ENCODE measurements at regions not wholly inside any gene's neighbourhood (a gene's known extent, or its start where the extent isn't known, plus 50 kb on each side); places are given as distances from the start of the nearest gene placed in this dataset.
"Not testable (repeated sequence)": the region's sequence is repeated elsewhere in the genome, so short reads cannot be mapped to it uniquely, and the experiment has no call there.

DNA sequence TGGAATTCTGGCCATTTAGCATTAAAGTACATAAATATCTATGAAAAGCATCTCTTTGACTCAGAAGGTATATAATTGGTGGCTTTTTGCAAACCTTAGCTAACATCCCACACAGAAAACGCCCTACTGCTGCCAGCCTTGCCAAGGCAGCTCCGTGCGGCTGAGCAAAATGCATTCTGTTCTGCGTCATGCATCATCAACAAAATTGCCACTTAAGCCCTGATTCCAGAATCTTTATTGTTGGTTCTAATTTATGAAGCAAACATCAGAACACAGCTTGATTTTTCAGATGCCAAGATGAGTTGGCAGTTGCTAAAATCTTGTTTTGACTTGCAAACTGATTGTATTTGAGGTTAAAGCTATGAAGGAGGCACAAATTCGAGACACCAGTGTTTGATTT lies 314.9 kb upstream of the DEPDC1 start:
- no peaks in the 10 kb centered on the region for H3K27me3 ChIP-seq (ENCODE audit: control insufficient read depth in 3 of 3, insufficient read depth in 3 of 3, low read length in 2 of 3)
- no peaks in the 10 kb centered on the region for H3K36me3 ChIP-seq (ENCODE audit: control insufficient read depth in 4 of 4, insufficient read depth in 4 of 4, low read length in 4 of 4)
- DNase-seq (no peak), ATAC-seq (ENCODE audit: insufficient read depth, low FRiP score) (no peak)
- peaks cover 0 to 12% (median 3%) of the 10 kb centered on the region in 5 donors for H3K4me1 ChIP-seq (ENCODE audit: control insufficient read depth in 5 of 5, insufficient read depth in 5 of 5, low read length in 5 of 5)
- H3K4me3 ChIP-seq = no peak overlapping the region
- WGBS, 2 donors = 86 to 88% methylated on average over 5 of the region's 5 CpGs
- no peak overlapping the region for H3K27ac ChIP-seq (ENCODE audit: low read depth in 1 of 2, low read length in 1 of 2)
- H3K9me3 ChIP-seq (ENCODE audit: control insufficient read depth in 4 of 4, insufficient read depth in 3 of 4, low read length in 3 of 4) = no peaks in the 10 kb centered on the region
- TF ChIP-seq, protein P1, sequence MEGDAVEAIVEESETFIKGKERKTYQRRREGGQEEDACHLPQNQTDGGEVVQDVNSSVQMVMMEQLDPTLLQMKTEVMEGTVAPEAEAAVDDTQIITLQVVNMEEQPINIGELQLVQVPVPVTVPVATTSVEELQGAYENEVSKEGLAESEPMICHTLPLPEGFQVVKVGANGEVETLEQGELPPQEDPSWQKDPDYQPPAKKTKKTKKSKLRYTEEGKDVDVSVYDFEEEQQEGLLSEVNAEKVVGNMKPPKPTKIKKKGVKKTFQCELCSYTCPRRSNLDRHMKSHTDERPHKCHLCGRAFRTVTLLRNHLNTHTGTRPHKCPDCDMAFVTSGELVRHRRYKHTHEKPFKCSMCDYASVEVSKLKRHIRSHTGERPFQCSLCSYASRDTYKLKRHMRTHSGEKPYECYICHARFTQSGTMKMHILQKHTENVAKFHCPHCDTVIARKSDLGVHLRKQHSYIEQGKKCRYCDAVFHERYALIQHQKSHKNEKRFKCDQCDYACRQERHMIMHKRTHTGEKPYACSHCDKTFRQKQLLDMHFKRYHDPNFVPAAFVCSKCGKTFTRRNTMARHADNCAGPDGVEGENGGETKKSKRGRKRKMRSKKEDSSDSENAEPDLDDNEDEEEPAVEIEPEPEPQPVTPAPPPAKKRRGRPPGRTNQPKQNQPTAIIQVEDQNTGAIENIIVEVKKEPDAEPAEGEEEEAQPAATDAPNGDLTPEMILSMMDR (IDR thresholded peaks at IDR 0.05; ENCODE audit: control extremely low read depth, extremely low read depth) = no peak
- no peak overlapping the region for H3K9ac ChIP-seq (ENCODE audit: insufficient read depth in 1 of 2, low read length in 2 of 2)

DNA sequence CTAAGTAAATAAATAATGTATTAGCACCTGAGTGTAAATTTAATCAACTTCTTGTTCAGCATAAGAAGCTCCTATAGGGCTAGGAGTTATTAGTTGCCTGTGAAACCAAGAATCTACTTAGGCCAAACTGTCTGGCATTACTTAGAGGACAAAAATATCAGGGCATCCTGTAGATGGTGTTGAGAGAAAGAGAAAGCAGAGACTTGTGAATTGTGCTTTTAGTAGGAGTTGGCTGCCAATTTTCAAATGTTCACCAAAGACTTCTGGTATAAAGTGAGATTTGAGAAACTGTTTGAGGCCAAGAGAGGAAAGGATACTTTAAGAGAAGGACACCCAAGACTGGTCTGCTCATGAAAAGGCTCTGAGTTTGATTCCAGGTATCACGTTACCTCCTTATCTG lies 315.5 kb upstream of the DEPDC1 start:
- no peak overlapping the region for H3K9ac ChIP-seq (ENCODE audit: insufficient read depth in 1 of 2, low read length in 2 of 2)
- H3K9me3 ChIP-seq (ENCODE audit: control insufficient read depth in 4 of 4, insufficient read depth in 3 of 4, low read length in 3 of 4) = peaks cover 0 to under 1% (median 0%) of the 10 kb centered on the region in 4 donors
- no peaks in the 10 kb centered on the region for H3K27me3 ChIP-seq (ENCODE audit: control insufficient read depth in 3 of 3, insufficient read depth in 3 of 3, low read length in 2 of 3)
- no peak overlapping the region for H3K27ac ChIP-seq (ENCODE audit: low read depth in 1 of 2, low read length in 1 of 2)
- ATAC-seq (ENCODE audit: insufficient read depth, low FRiP score) (no peak), DNase-seq (peak in 2 of 3 donors; percentile 16 to 42)
- WGBS, 2 donors = 81 to 92% methylated on average over 1 of the region's 1 CpG
- H3K4me1 ChIP-seq (ENCODE audit: control insufficient read depth in 5 of 5, insufficient read depth in 5 of 5, low read length in 5 of 5) = peaks cover 0 to 12% (median 3%) of the 10 kb centered on the region in 5 donors
- H3K4me3 ChIP-seq = no peak overlapping the region
- TF ChIP-seq, protein P1 (IDR thresholded peaks at IDR 0.05; ENCODE audit: control extremely low read depth, extremely low read depth) = no peak
- no peaks in the 10 kb centered on the region for H3K36me3 ChIP-seq (ENCODE audit: control insufficient read depth in 4 of 4, insufficient read depth in 4 of 4, low read length in 4 of 4)

DNA sequence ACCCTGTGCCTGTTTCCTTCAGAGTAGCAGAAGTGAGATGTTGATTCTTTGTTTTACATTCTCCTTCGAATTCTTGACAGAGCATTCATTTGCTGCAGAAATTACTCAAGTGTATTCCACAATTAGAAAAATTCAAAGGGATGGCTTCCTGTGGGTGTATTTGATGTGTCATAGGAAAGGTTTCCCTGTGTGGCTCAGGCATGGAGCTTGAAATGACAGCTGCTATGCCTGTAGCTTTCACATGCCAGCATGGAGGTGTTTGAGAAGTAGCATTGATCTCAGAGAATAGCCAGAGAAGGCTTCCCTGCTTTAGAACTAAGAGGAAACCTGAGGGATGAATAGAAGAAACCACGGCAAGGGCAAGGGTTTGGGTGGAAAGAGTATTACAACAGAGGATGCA lies 317.2 kb upstream of the DEPDC1 start:
- WGBS, 2 donors = 62 to 70% methylated on average over 2 of the region's 2 CpGs
- Histone ChIP-seq H3K27ac (ENCODE audit: low read depth in 1 of 2, low read length in 1 of 2) (no peak overlapping the region), H3K9me3 (ENCODE audit: control insufficient read depth in 4 of 4, insufficient read depth in 3 of 4, low read length in 3 of 4) (peaks cover 0 to 4% (median 0%) of the 10 kb centered on the region in 4 donors), H3K9ac (ENCODE audit: insufficient read depth in 1 of 2, low read length in 2 of 2) (no peak overlapping the region), H3K27me3 (ENCODE audit: control insufficient read depth in 3 of 3, insufficient read depth in 3 of 3, low read length in 2 of 3) (no peaks in the 10 kb centered on the region), H3K4me1 (ENCODE audit: control insufficient read depth in 5 of 5, insufficient read depth in 5 of 5, low read length in 5 of 5) (no peaks in the 10 kb centered on the region), H3K36me3 (ENCODE audit: control insufficient read depth in 4 of 4, insufficient read depth in 4 of 4, low read length in 4 of 4) (no peaks in the 10 kb centered on the region), H3K4me3 (no peak overlapping the region)
- ATAC-seq (ENCODE audit: insufficient read depth, low FRiP score) = no peak
- TF ChIP-seq, protein P1 (IDR thresholded peaks at IDR 0.05; ENCODE audit: control extremely low read depth, extremely low read depth) = no peak
- DNase-seq = no peak

DNA sequence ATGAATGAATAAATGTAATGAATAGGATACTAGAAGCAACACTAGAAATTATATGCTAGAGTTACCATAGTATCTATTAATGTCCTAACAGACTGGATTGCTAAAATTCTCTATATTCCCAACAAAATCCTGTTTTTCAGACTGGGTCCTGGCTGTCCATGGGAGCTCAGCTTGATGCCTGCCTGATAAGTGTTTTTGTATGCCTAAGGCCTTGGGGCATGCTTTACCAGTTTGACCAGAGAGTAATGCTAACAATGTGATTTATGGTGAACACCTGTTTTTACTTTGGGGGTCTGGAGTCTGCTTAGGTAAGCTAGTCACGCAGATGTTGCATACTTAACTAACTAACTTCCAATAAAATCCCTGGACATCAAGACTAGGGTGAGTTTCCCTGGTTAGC lies 318.8 kb upstream of the DEPDC1 start:
- no peak for DNase-seq
- no peaks in the 10 kb centered on the region for H3K27me3 ChIP-seq (ENCODE audit: control insufficient read depth in 3 of 3, insufficient read depth in 3 of 3, low read length in 2 of 3)
- H3K27ac ChIP-seq (ENCODE audit: low read depth in 1 of 2, low read length in 1 of 2) = no peak overlapping the region
- H3K9ac ChIP-seq (ENCODE audit: insufficient read depth in 1 of 2, low read length in 2 of 2) = no peak overlapping the region
- ATAC-seq (ENCODE audit: insufficient read depth, low FRiP score) = no peak
- no peak overlapping the region for H3K4me3 ChIP-seq
- 89 to 94% methylated on average over 1 of the region's 1 CpG for WGBS, 2 donors
- peaks cover 0 to 4% (median 0%) of the 10 kb centered on the region in 4 donors for H3K9me3 ChIP-seq (ENCODE audit: control insufficient read depth in 4 of 4, insufficient read depth in 3 of 4, low read length in 3 of 4)
- peaks cover 0 to 13% (median 0%) of the 10 kb centered on the region in 5 donors for H3K4me1 ChIP-seq (ENCODE audit: control insufficient read depth in 5 of 5, insufficient read depth in 5 of 5, low read length in 5 of 5)
- TF ChIP-seq, protein P1 (IDR thresholded peaks at IDR 0.05; ENCODE audit: control extremely low read depth, extremely low read depth) = no peak
- no peaks in the 10 kb centered on the region for H3K36me3 ChIP-seq (ENCODE audit: control insufficient read depth in 4 of 4, insufficient read depth in 4 of 4, low read length in 4 of 4)

DNA sequence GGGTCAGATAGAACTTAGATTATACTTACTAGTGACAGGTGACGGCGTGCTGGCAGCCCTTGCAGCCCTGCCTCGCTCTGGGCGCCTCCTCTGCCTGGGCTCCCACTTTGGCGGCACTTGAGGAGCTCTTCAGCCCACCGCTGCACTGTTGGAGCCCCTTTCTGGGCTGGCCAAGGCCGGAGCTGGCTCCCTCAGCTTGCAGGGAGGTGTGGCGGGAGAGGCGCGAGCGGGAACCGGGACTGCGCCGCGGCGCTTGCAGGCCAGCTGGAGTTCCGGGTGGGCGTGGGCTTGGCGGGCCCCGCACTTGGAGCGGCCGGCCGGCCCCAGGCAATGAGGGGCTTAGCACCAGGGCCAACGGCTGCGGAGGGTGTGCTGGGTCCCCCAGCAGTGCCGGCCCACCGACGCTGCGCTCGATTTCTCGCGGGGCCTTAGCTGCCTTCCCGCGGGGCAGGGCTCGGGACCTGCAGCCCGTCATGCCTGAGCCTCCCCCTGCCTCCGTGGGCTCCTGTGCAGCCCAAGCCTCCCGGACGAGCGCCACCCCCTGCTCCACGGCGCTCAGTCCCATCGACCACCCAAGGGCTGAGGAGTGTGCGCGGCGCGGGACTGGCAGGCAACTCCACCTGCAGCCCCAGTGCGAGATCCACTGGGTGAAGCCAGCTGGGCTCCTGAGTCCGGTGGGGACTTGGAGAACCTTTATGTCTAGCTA lies 320.8 kb upstream of the DEPDC1 start:
- 92 to 93% methylated on average over 46 to 49 of the region's 49 CpGs for WGBS, 2 donors
- peaks cover 0 to 18% (median 0%) of the 10 kb centered on the region in 5 donors for H3K4me1 ChIP-seq (ENCODE audit: control insufficient read depth in 5 of 5, insufficient read depth in 5 of 5, low read length in 5 of 5)
- not testable (repeated sequence) for H3K9me3 ChIP-seq (ENCODE audit: control insufficient read depth in 4 of 4, insufficient read depth in 3 of 4, low read length in 3 of 4); H3K27ac ChIP-seq (ENCODE audit: low read depth in 1 of 2, low read length in 1 of 2); H3K36me3 ChIP-seq (ENCODE audit: control insufficient read depth in 4 of 4, insufficient read depth in 4 of 4, low read length in 4 of 4); H3K9ac ChIP-seq (ENCODE audit: insufficient read depth in 1 of 2, low read length in 2 of 2); H3K27me3 ChIP-seq (ENCODE audit: control insufficient read depth in 3 of 3, insufficient read depth in 3 of 3, low read length in 2 of 3); H3K4me3 ChIP-seq; DNase-seq; ATAC-seq (ENCODE audit: insufficient read depth, low FRiP score)
